HG02642 (cell line): ENCODE measurements at regions not wholly inside any gene's neighbourhood (a gene's known extent, or its start where the extent isn't known, plus 50 kb on each side); places are given as distances from the start of the nearest gene placed in this dataset.

Experiments
- ATAC-seq: cut with Tn5 transposase; IDR thresholded peaks from one replicate; pipeline ENCODE4 v1.9.1; 2021; ENCODE audit warnings: mild to moderate bottlenecking; ENCODE audit not compliant: unreplicated experiment, poor library complexity

- ATAC-seq, result no peak
Measured at GRCh38 chr14:85280074-85280473, 249.9 kb upstream of the FLRT2 start.

- ATAC-seq, result no peak
Measured at GRCh38 chr14:85281921-85282320, 248.0 kb upstream of the FLRT2 start.

GRCh38 chr14:85288041-85288440 lies 241.9 kb upstream of the FLRT2 start:
- no peak for ATAC-seq

GRCh38 chr14:85291731-85292130 lies 238.2 kb upstream of the FLRT2 start:
- ATAC-seq, result no peak

GRCh38 chr14:85293612-85294234 lies 236.2 kb upstream of the FLRT2 start:
- no peak for ATAC-seq

- ATAC-seq, result no peak
Measured at GRCh38 chr14:85295318-85295717, 234.6 kb upstream of the FLRT2 start.

- no peak for ATAC-seq
Measured at GRCh38 chr14:85296456-85297210, 233.3 kb upstream of the FLRT2 start.

- ATAC-seq, result no peak
Measured at GRCh38 chr14:85300107-85300506, 229.8 kb upstream of the FLRT2 start.

GRCh38 chr14:85301506-85301905 lies 228.4 kb upstream of the FLRT2 start:
- no peak for ATAC-seq

- ATAC-seq, result no peak
Measured at GRCh38 chr14:85306024-85306423, 223.9 kb upstream of the FLRT2 start.

- ATAC-seq, result no peak
Measured at GRCh38 chr14:85308531-85309300, 221.2 kb upstream of the FLRT2 start.

GRCh38 chr14:85310491-85311272 lies 219.3 kb upstream of the FLRT2 start:
- ATAC-seq, result no peak

GRCh38 chr14:85313560-85314207 lies 216.3 kb upstream of the FLRT2 start:
- ATAC-seq, result no peak

GRCh38 chr14:85315290-85315689 lies 214.7 kb upstream of the FLRT2 start:
- ATAC-seq, result no peak

- ATAC-seq, result no peak
Measured at GRCh38 chr14:85315733-85316290, 214.1 kb upstream of the FLRT2 start.

- no peak for ATAC-seq
Measured at GRCh38 chr14:85316701-85317410, 213.1 kb upstream of the FLRT2 start.

- ATAC-seq, result no peak
Measured at GRCh38 chr14:85317491-85318021, 212.4 kb upstream of the FLRT2 start.

- ATAC-seq, result no peak
Measured at GRCh38 chr14:85319101-85319500, 210.8 kb upstream of the FLRT2 start.
